NCI-H1105 treated with DMSO at 0.1 percent for 48 hours (cell line): ENCODE measurements at regions not wholly inside any gene's neighbourhood (a gene's known extent, or its start where the extent isn't known, plus 50 kb on each side); places are given as distances from the start of the nearest gene placed in this dataset.
A peak's percentile ranks its signal among the peaks of the same experiment; 100 is the strongest.
"Not testable (repeated sequence)": the region's sequence is repeated elsewhere in the genome, so short reads cannot be mapped to it uniquely, and the experiment has no call there.

Source experiments
- DNase-seq: peaks from one replicate; lab custom pipeline; 2025; lab: John Stamatoyannopoulos, UW

DNA sequence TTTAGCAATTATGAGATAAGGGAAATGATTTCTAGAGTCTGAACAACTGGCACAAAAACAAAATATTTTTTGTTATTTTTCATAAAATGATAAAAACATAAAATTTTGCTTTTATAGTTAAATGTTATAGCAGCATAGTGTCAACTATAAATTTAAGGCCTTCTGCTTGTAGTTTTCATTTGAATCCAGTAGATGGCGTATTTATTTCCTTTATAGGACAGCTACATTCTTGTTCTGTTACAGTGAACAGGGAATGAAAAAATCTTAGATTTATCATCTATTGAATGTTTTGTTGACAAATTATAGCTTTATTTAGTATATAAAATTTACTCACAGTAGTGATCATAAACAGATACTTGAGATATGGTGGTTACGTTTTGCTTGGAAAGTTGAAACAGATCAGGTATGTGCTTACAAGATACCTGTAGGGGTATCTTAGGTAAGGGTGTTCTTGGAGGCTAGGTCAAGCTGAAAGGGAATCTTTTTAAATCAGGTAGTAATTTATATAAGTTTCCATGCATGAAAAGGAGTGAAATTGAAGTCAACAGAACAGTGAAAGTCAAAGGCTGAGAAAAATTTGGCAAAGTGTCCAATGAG lies 239.3 kb upstream of the GRIN3A start:
- peak; percentile 43 for DNase-seq

DNA sequence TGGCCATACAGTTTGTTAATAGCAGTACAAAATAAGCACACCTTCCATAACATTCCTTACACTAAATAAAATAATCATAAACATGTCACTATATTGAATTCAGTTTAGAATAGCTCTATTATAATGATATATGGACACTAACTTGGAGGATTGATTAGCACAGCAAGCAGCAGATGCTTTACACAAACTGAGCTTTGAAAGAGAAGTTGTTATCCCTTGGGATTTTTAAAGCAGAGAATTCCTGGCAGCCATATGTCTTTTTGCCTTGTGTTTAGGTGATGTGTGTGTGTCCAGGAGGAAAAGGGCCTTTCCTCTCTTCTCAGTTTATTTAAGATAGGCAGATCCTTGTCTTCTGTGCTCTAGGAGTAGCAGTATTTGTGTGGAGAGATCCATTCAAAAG lies 232.2 kb upstream of the GRIN3A start:
- no peak for DNase-seq

DNA sequence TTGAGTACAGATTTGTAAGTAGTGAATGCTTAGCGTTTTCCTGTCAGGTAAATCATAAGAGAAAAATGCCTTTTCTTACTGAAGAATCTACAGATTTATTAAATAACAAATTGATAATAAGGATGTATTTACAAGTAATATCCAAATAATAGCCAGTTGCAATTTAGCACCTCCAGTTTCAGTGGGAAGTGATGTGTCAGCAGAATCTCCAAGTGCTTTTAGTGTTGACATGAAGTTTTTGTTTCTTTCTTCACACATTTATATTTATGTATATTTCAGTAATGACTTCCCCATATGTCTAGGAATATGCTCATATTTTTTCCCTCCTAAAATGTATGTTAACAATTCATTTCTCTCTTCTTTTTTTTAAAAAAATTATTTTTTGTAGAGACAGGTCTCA lies 229.9 kb upstream of the GRIN3A start:
- no peak for DNase-seq

DNA sequence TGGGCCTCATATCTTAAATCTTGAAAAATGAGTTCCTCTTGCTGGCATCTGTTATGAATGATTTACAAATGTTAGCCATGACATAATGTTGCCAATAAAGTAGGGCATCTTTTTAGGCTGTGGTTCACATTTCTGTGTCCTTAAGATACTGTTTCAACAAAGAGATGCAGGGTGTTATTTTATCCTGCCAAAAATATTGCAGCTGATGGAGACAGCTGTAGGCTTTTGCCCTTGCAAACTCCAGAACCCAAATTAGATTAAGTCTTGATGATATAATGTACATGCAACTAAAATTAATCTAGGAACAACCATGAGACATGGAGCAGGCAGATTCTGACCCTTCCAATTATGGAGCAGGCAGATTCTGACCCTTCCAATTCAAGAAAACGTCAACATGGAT lies 228.2 kb upstream of the GRIN3A start:
- no peak for DNase-seq

DNA sequence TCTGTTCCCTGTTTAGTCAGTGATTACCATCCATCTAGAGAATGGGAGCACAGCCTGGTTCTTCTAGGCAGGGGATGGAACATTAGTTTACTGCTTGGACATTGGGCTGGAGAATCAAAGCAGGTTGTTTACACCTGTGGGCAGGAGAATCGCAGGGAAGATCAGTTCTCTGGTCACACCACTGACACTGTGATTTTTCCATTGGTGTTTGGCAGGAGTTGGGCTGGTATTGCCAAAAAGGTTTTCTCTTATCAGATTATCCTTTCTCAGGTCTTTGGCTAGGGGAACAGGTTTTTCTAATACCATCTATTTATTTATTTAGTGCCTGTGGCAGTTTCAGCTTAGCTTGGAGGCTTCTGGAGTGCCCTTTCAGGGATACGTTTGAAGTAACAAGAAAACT lies 219.3 kb upstream of the GRIN3A start:
- DNase-seq: no peak

DNA sequence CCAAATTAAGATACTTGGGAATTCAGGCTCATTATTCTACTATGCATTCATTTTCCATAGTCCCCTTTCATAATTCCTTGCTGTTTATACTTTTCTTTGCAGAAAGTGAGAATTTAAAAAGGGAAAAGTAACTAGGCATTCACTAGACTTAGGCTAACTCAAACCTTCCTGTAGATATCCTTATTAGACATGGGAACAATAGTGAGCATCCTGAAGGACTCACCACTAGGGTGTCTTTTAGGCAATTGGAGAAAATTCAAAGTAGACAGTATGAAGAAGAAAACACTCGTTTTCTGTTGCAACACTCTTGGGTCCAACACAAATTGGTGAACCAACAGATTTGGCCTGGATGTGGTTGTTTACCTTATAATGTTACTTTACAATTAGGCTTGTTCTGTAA lies 213.2 kb upstream of the GRIN3A start:
- no peak for DNase-seq

DNA sequence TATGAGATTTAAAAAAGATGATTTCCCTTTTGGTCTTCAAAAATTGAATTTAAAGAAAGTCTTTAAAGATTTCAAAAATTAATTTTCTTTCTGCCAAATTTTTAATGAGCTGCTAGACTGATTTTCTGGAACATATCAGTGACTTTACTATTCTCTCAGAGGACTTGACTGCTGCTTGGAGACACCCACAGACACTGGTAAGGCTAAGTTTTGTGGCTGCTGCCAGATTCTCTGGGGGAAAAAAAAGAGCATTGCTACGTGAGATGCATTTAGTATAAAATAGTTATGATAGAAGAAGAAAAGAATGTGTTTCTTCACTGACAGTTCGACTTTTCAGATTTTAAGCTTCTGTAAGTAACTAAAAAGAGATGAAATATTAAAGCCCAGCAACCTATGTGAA lies 193.3 kb upstream of the GRIN3A start:
- no peak for DNase-seq

DNA sequence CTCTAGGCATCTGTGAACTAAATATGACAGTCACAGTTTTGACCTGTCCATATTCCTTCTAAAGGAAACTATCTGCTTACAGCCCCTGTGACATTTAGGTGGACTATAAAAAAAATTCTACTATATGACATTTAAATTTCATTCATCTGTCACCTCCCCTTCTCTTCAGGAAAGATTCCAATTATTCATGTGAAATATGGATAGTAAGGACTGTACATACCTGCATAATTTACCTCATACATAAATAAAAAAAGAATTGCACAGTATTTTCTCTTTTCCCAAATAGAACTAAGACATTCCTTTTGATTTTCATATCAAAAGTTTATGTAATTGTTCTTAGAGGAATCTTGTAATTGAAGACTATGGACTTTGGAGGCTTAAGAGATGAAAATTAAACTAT lies 192.3 kb upstream of the GRIN3A start:
- DNase-seq: no peak

DNA sequence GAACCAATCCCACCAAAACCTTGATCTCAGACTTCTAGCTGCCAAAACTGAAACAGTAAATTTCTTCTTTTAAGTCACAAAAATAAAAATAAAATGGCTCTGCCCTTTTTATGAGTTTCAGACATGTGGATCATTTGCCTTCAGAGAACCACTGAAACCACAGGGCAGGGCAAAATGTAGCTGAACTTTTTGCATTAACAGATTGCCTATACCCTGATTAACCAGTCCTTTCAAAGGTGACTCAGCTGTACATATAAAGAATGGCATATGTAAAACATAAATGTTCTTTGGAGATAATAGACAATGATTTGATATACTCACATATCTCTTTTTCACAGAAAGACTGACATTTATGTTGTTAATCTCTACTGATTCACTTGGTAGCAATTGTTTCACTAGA lies 187.1 kb upstream of the GRIN3A start:
- no peak for DNase-seq

DNA sequence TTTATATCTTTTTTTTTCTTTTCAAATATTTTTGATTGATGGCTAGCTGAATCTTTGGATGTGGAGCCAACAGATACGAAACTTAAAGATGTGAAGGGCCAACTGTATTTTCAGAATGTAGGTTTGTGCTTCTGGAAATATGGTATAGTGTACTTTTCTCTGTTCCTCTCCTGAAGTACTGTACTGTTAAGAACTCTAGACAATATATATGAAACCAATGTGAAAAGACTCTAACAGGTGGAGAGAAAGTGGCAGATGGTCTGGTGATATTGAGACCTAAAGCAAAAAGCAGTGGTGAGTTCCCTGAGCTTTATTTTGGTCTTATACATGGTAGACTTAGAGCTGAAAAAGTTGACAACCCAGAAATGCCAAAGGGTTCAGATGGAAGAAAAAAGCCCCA lies 185.0 kb upstream of the GRIN3A start:
- no peak for DNase-seq

DNA sequence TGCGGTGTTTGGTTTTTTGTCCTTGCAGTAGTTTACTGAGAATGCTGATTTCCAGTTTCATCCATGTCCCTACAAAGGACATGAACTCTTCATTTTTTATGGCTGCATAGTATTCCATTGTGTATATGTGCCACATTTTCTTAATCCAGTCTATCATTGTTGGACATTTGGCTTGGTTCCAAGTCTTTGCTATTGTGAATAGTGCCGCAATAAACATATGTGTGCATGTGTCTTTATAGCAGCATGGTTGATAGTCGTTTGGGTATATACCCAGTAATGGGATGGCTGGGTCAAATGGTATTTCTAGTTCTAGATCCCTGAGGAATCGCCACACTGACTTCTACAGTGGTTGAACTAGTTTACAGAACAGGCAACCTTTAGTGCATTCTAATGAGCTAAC lies 178.5 kb upstream of the GRIN3A start:
- not testable (repeated sequence) for DNase-seq

DNA sequence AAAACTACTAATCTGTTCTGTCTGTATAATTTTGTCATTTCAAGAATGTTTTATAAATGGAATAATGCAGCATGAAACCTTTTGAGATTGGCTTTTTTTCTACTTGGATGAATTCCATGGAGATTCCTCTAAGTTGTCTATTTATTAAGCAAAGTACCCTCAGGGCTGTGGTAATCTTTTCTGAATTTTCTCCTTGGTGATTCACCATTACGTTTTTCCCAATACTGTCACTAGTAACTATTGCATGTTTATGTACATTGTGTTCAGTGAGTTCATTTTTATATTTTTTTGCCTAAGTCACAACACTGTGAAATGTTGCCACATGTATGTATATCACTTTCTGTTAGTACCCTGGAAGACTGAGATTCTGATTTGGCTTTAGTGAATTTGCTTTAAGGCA lies 177.0 kb upstream of the GRIN3A start:
- no peak for DNase-seq

DNA sequence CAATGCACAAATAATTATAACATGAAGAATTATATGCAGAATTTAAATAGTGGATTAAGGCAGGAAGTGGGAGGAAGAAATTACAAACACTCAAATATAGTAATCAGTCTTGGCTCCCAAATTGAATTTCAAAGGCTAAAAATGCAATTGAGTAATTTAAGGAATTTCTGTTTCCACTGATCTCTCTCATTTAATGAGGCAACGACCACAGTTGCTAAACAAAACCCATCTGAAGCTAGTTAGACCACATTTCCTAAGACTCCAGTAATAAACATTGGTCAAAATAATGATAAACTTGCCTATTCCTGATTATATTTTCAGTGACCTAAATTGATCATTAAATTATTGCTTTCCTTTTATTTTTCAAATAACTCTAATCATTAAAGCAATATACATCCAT lies 174.3 kb upstream of the GRIN3A start:
- no peak for DNase-seq

DNA sequence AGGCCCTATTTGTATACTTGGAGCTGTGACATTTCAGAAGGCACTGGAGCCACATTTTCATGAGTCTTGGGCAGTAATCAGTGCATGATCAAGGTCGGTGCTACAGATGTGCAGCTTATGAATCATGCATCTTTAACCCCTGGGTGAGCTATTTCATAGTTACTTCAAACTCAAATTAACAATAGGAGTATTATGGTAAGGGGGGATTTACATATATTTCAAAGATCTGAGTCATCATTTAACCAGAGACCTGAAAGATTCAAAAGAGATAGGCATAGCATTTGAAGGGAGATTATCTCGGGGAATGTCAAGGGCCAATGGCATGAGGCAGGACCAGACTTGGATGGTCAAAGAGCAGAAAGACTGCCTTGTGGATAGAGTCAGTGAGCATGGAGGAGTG lies 169.0 kb upstream of the GRIN3A start:
- no peak for DNase-seq

DNA sequence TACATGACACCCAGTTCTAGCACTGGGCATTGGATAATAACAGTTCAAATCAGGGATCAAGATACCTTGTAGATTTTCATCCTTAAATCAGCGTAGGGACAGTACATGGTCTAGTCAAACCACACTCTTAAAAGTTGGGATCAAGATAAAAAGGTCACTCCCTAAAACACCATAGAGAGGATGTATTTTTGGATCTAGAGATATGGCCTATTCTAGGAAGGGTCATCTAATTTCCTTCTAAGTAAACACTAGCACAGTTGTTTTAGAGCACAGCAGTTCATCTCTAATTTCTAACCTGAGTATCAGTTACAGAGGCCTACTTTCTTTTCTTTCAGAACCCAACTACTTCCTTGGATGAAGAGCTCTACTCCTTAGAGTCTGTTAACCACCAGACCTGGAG lies 166.4 kb upstream of the GRIN3A start:
- DNase-seq: no peak

DNA sequence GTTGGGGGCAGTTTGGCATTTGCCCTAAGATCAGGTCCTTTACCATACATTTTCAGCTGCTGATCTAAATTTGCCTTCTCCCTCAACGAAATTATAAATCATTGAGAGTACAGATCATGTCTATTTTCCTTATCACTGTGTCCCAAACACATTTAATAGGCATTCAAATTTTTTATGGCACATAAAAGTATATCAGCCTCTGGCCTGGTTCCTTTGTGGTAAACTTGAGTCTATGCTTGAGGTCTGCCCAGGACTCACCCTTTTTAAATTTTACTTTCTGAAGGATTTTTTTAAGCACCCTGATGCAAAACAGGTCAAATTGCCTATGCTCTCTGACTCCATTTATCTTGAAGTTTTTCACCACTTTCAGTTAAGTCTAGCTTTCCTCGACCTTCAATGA lies 163.6 kb upstream of the GRIN3A start:
- DNase-seq: no peak

DNA sequence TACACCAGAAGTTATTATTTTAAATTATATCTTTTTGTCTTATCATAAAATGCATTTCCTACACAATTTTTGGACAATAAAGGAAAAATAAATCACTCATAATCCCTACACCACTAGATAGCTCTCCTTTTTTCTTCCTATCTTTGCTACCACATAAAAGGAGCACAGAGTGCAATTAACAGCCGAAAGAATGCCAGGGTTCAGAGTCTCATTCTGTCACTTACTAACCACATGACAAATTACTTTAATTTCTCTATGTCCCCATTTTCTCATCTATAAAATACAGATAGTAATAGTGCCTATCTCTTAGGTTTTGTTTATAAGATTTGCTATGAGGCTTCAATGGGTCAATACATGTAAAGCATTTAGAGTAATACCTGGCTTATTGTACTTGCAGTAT lies 158.7 kb upstream of the GRIN3A start:
- no peak for DNase-seq

DNA sequence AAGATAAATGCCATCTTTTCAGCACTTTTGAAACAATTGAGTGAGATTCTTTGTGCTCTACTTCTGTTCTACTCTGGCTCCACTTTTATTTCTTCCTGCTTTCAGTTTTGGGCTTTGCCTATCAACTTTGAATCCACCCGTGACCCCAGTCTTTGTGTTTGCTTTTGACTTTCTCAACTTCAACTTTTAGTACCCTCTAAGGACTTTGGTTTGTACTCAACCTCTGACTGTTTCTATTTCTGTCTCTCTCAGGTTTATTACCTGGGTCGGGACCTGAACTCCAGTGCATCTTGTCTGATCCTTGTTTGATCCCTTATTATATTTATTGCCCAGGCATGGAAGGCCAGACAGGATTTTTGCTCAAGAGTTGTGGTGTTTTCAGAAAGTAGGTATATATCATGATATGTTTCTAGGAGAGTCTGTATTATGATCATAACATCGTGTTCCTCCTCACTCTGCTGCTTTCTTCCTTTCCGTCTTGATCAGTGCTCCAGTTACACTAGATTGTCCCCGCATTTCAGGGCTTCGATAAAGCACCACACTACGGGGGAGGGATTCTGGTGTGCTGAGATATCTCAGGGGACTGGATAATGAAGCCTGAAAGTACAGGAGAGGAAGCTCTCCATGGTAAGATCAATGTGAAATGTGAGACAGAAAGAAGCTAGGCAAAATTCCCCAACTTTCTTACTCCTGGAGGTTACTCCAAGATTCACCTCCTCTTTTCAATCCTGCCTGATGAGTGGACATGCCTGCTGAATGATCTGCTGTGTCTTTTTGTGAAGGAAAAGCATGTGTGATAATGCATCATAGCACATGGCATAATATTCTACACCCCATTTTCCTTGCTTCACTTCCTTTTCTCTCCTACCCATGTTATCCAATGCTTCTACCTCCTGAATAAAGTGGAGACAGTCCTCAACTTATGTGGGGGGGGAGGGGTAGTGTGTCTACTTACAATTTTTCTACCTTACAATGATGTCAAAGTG lies 155.5 kb upstream of the GRIN3A start:
- no peak for DNase-seq

DNA sequence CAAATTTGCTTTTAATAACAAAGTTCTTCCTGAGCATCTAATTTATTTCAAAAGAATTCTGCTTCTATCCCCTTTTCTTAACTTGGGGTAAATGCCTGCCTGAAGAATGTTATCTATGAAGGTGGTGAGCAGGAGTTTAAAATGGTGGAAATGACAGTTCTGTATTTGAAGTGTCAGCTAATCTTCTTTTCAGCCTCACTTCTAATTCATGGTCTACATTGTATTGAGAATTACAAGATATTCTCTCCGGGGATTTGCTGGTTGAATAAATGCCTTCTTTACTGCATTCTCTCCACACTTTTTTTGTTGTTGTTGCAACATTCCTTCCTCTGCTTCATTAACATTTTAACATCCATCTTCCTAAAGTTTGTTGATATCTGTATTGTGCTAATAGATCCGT lies 143.1 kb upstream of the GRIN3A start:
- DNase-seq: no peak

DNA sequence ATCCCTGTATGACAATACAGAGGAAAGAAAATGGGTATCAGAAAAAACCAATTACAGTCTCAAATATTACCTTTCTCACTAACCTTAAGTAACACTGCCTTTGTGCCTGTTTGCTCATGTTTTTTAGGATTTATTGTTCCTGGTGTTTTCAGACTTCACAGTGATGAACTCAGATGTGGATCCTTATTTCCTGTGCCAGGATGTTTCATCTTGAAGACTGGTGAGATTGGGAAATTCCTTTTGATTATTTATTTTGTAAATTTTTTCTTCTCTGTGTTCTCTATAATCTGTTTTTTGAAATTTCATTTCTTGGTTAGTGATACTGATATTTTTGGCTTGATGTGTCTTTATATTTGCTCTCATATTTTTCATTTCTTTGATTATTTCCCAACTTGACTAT lies 142.4 kb upstream of the GRIN3A start:
- DNase-seq: no peak

DNA sequence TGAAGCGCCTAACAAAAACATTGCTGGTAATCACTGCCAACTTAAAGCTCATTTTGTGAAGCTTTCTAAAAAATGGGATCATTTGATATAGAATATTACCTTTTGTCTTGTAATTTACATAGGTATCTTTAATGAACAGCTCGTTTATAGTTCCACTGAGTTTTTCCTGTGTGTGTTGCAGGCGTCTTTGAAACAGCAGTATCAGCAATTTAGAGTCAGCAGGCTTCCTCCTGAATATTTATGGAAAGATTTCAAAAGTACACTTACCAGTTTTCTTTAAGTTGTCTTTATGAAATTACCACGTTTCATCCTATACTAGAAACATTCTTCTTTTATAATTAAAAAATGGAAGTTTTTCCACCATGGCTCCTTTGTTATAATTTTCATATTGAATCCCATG lies 140.3 kb upstream of the GRIN3A start:
- no peak for DNase-seq

DNA sequence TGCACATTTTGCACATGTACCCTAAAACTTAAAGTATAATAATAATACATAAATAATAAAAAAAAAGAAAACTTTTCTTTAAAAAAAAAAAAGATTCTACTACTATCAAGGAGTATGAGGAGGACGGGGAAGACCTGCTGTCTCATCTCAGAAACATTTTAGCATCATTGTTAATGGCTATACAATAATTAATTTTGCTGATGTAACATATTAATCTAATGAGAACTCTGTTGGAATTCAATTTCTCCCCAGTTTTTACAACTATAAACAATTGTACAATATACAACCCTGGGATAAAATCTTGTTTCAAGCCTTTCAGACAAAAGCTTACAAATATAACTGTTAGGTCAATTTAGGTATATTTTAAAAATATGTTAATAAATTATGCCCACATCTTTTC lies 139.0 kb upstream of the GRIN3A start:
- no peak for DNase-seq

DNA sequence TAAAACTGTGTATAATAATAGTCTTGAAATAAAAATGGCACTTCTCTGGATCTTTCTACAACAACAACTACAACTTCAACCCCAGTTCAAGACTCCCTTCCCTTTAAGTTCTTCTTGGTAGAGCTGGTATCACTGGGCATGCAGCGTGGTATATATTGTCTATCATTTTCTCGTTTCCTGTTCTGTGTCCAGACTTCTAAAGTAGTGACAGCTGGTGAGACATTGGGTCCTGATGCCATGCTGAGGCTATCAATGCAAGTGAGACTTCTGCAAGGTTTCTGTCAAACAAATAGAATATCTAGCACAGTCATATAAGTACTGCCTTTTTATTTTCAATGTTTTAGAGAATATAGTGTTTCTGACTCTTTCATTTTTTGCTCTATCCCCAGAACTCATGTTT lies 123.0 kb upstream of the GRIN3A start:
- no peak for DNase-seq

DNA sequence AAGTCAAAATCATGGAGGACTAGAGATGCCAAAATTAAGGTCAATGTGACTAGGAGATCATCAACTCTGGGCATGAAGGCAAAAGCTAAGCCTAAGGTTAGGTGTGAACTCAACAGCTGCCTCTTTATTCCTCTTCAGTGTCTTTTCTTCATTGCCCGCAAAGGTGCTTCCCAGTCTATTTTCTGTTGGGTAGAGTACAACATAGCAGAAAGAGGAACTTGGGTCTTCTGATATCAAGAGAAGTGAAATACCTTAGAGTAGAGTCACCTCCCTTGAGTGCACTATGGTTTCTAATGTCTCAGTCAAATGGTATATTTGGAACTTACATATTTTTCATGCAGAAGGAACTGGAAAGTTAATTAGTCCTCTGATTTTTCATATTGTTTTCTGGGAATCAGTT lies 122.5 kb upstream of the GRIN3A start:
- no peak for DNase-seq
